Coronary artery (tissue), 2 donors: ENCODE measurements at regions not wholly inside any gene's neighbourhood (a gene's known extent, or its start where the extent isn't known, plus 50 kb on each side); places are given as distances from the start of the nearest gene placed in this dataset.

ENCODE experiments used
- DNase-seq: peaks from one replicate; pipeline ENCODE4 v3.0.0-alpha.2; 2017; ENCODE audit warnings: low spot score
- H3K27ac ChIP-seq, 2 donors: fragments of 200-600 bp; sonication (generic); one replicate each; pipeline ENCODE4 v1.5.1; 2016 to 2019
- H3K4me3 ChIP-seq: fragments of 200-600 bp; sonication (generic); 2 replicates; pipeline ENCODE4 v1.5.1; 2016; ENCODE audit warnings: mild to moderate bottlenecking, moderate library complexity
- TF ChIP-seq, protein P1 (sequence below): fragments of 200-600 bp; sonication (generic); IDR thresholded peaks from one replicate; pipeline ENCODE4 v1.5.1; 2019; ENCODE audit warnings: antibody characterized with exemption

DNA sequence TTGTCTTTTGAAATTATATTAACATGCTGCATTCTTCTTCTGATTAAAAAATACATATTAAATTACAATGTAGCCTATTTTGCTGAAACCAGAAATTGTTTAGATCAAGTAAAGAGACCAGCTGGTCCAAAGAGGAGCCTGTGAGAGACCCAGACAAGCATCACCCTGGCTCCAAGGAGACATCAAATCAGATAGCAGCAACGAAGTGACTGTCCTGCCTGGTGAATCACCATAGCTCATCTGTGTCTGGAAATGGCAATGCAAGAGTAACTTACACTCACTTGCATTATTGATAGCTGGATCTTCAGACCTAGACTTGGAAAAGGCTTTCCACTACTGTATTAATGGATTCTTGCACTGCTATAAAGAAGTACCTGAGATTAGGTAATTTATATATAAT lies 169.1 kb downstream of the KCTD12 start:
- H3K4me3 ChIP-seq, result no peak overlapping the region
- TF ChIP-seq, protein P1, sequence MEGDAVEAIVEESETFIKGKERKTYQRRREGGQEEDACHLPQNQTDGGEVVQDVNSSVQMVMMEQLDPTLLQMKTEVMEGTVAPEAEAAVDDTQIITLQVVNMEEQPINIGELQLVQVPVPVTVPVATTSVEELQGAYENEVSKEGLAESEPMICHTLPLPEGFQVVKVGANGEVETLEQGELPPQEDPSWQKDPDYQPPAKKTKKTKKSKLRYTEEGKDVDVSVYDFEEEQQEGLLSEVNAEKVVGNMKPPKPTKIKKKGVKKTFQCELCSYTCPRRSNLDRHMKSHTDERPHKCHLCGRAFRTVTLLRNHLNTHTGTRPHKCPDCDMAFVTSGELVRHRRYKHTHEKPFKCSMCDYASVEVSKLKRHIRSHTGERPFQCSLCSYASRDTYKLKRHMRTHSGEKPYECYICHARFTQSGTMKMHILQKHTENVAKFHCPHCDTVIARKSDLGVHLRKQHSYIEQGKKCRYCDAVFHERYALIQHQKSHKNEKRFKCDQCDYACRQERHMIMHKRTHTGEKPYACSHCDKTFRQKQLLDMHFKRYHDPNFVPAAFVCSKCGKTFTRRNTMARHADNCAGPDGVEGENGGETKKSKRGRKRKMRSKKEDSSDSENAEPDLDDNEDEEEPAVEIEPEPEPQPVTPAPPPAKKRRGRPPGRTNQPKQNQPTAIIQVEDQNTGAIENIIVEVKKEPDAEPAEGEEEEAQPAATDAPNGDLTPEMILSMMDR, result no peak
- H3K27ac ChIP-seq, result no peak overlapping the region
- DNase-seq, result no peak

DNA sequence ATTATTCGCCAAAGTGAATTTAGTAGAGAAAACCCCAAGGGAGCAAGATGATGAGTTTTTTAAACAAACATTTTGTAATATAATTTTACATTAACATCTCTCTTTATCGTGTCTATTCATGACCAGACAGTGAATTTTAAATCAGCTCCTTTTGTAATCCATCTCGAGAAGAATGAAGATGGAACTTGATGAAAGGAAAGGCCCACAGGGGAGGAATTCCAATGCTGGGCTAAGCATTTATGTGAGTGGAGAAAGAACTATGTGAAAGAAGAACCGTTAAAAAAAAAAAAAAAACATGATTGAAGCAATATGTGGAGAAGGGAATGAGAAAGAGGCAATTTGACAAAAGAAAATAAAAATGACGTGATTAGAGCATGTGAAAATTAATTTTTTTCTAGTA lies 170.6 kb downstream of the KCTD12 start:
- no peak overlapping the region for H3K27ac ChIP-seq
- no peak for DNase-seq
- TF ChIP-seq, protein P1, result no peak
- no peak overlapping the region for H3K4me3 ChIP-seq

DNA sequence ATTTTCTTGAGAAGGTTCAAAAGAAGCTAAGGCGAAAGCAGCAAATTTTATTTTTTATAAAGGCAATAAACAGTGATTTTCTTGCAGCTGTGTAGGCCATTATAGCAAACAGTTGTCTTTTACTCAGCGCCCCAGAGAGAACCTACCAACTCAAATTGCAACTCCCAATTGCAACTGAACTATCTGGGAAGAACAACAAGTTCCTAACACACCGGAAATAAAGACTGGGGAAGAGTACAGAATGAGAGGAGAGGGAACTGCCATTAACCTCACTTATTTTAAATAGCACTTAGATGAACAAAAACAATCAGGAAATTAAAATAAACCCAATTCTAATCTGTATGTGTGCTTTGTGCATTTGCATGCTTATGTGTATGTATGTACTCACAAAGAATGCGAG lies 171.1 kb downstream of the KCTD12 start:
- H3K27ac ChIP-seq, result no peak overlapping the region
- DNase-seq, result no peak
- TF ChIP-seq, protein P1, result no peak
- no peak overlapping the region for H3K4me3 ChIP-seq

DNA sequence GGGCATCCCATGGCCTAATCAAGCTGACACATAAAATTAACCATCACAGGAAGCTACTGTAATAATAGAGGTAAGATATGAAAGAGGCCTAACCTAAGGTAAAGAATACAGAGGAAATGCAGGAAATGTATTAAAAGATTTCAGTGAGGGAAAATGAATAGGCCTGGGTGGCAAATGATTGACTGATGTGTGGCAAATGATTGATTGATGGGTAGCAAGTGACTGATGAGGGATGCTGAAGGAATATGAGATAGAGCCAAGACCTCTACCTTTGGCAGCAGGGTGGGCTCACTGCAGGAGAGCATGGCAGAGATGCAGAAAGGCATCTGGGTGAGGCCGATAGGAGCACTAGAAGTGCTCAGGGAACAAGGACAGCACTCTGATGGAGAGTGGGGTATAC lies 172.9 kb downstream of the KCTD12 start:
- no peak overlapping the region for H3K4me3 ChIP-seq
- TF ChIP-seq, protein P1, result no peak
- no peak for DNase-seq
- no peak overlapping the region for H3K27ac ChIP-seq

DNA sequence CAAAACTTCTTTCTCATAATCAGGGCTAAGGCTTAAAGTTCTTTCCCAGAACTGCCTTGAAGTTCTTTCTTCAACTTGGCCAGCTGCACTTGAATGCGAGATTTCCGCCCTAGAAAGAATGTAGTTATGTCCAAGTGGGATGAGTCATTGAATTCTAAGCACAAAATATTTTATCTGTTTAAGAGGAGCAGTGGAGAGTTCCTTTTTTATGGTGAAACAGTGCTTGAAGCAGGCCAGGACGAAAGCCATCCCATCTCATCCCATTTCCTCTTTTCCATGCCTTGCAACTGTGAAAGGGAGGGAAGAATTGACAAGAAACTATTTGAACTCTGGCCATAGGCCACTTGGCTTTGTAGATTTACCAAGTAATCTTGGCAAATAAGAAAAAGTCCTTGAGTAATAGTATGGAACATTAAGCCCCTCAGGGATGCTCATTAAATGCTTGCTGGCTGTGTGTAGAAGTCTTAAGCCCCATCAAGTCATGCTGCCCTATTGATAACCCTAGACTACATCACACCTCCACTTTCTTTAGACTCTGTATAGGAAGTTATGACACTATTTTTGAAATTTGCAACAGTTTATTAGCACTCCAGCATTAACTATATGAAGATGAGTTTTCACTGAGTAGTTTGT lies 174.5 kb downstream of the KCTD12 start:
- Histone ChIP-seq H3K27ac (peak overlapping the region in 1 of 2 donors; percentile 36), H3K4me3 (no peak overlapping the region)
- DNase-seq, result no peak
- TF ChIP-seq, protein P1, result no peak

DNA sequence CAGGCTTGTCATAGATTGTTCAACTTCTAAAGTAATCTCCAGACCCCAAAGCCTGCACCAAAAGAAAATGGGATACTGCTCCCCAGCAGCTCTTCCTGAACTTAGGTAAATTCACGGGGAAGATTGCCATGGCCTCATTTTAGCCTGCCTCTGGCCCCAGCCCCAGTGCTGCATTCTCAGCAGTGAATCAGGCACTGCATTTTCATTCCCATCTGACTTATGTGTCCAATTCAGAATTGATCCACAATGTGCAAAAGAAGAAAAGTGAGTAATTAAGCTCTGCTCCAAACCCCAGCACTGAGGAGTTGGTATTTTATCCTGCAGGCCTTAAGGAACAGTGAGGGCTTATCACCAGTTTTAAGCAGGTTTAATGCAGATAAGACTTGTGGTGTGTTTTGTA lies 176.4 kb downstream of the KCTD12 start:
- no peak for DNase-seq
- TF ChIP-seq, protein P1, result no peak
- no peak overlapping the region for H3K4me3 ChIP-seq
- no peak overlapping the region for H3K27ac ChIP-seq

DNA sequence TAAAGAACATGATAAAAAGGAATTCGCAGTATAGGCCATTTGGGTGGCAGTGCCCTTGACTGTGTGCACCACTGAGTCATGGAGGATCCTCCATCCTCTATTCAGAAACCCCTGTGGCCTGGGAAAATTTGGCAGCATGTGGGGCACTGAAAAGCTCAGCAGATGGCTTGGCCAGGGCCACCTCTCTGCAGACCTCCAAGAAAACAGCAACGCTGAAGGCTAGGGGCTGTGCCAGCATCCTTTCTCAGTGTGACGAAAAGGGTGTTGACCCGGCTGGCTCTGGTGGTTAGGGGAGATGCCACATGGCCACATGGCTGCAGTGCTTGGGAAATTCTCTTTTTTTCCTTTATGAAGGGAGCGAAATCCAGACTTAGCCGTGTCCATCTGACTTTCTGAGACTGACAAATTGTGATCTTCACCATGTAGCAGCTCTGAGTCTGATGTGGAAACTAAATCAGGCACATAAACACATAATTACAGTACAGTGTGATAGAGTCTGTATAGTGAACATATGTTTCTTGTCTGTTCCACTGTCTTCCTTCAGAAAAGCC lies 178.0 kb downstream of the KCTD12 start:
- TF ChIP-seq, protein P1, result no peak
- Histone ChIP-seq H3K27ac (no peak overlapping the region), H3K4me3 (no peak overlapping the region)
- DNase-seq, result no peak
